ENCODE measurements at regions not wholly inside any gene's neighbourhood (a gene's known extent, or its start where the extent isn't known, plus 50 kb on each side); places are given as distances from the start of the nearest gene placed in this dataset.

- TF ChIP-seq USF1 (IDR thresholded peaks at IDR 0.05) = no peak
- no peak for TF ChIP-seq EGR1 (IDR thresholded peaks at IDR 0.05)
- TF ChIP-seq YY1 (IDR thresholded peaks at IDR 0.05; ENCODE audit: low read depth) = no peak
- TF ChIP-seq REST (IDR thresholded peaks at IDR 0.05; ENCODE audit: low read depth) = no peak
- no peak for TF ChIP-seq TCF12 (IDR thresholded peaks at IDR 0.05; ENCODE audit: low read depth)
- TF ChIP-seq TEAD4 (IDR thresholded peaks at IDR 0.05) = no peak
- no peak for TF ChIP-seq NFIC (IDR thresholded peaks at IDR 0.05)
- no peak for TF ChIP-seq CREB1 (IDR thresholded peaks at IDR 0.05; ENCODE audit: low read depth)
- no peak for TF ChIP-seq TAF1 (IDR thresholded peaks at IDR 0.05; ENCODE audit: low read depth)
- TF ChIP-seq CEBPB (IDR thresholded peaks at IDR 0.05) = no peak
- no peak for TF ChIP-seq MAX (IDR thresholded peaks at IDR 0.05)
- no peak for TF ChIP-seq RAD21 (IDR thresholded peaks at IDR 0.05; ENCODE audit: low read depth)
- TF ChIP-seq FOXM1 (IDR thresholded peaks at IDR 0.05; ENCODE audit: borderline replicate concordance, low read depth) = no peak
- no peak for TF ChIP-seq ZBTB7A (IDR thresholded peaks at IDR 0.05; ENCODE audit: low read depth)
- no peak for TF ChIP-seq EP300 (IDR thresholded peaks at IDR 0.05; ENCODE audit: borderline replicate concordance)
Observed at GRCh38 chr6:25147223-25147622, 132.0 kb upstream of the CARMIL1 start.

GRCh38 chr6:25150031-25150430, 129.1 kb upstream of the CARMIL1 start:
- TF ChIP-seq FOXM1 (IDR thresholded peaks at IDR 0.05; ENCODE audit: borderline replicate concordance, low read depth) (no peak), EGR1 (IDR thresholded peaks at IDR 0.05) (no peak), TCF12 (IDR thresholded peaks at IDR 0.05; ENCODE audit: low read depth) (no peak), REST (IDR thresholded peaks at IDR 0.05; ENCODE audit: low read depth) (no peak), TEAD4 (IDR thresholded peaks at IDR 0.05) (no peak), MAX (IDR thresholded peaks at IDR 0.05) (no peak), YY1 (IDR thresholded peaks at IDR 0.05; ENCODE audit: low read depth) (no peak), USF1 (IDR thresholded peaks at IDR 0.05) (no peak), CREB1 (IDR thresholded peaks at IDR 0.05; ENCODE audit: low read depth) (no peak), CEBPB (IDR thresholded peaks at IDR 0.05) (no peak), ZBTB7A (IDR thresholded peaks at IDR 0.05; ENCODE audit: low read depth) (no peak), NFIC (IDR thresholded peaks at IDR 0.05) (no peak), RAD21 (IDR thresholded peaks at IDR 0.05; ENCODE audit: low read depth) (no peak), TAF1 (IDR thresholded peaks at IDR 0.05; ENCODE audit: low read depth) (no peak), EP300 (IDR thresholded peaks at IDR 0.05; ENCODE audit: borderline replicate concordance) (no peak)

- no peak for TF ChIP-seq MAX (IDR thresholded peaks at IDR 0.05)
- TF ChIP-seq YY1 (IDR thresholded peaks at IDR 0.05; ENCODE audit: low read depth) = no peak
- TF ChIP-seq EP300 (IDR thresholded peaks at IDR 0.05; ENCODE audit: borderline replicate concordance) = no peak
- no peak for TF ChIP-seq EGR1 (IDR thresholded peaks at IDR 0.05)
- no peak for TF ChIP-seq ZBTB7A (IDR thresholded peaks at IDR 0.05; ENCODE audit: low read depth)
- TF ChIP-seq TCF12 (IDR thresholded peaks at IDR 0.05; ENCODE audit: low read depth) = no peak
- TF ChIP-seq TAF1 (IDR thresholded peaks at IDR 0.05; ENCODE audit: low read depth) = no peak
- TF ChIP-seq FOXM1 (IDR thresholded peaks at IDR 0.05; ENCODE audit: borderline replicate concordance, low read depth) = no peak
- TF ChIP-seq NFIC (IDR thresholded peaks at IDR 0.05) = no peak
- no peak for TF ChIP-seq CREB1 (IDR thresholded peaks at IDR 0.05; ENCODE audit: low read depth)
- TF ChIP-seq USF1 (IDR thresholded peaks at IDR 0.05) = no peak
- no peak for TF ChIP-seq TEAD4 (IDR thresholded peaks at IDR 0.05)
- TF ChIP-seq CEBPB (IDR thresholded peaks at IDR 0.05) = no peak
- TF ChIP-seq REST (IDR thresholded peaks at IDR 0.05; ENCODE audit: low read depth) = no peak
- no peak for TF ChIP-seq RAD21 (IDR thresholded peaks at IDR 0.05; ENCODE audit: low read depth)
Observed at GRCh38 chr6:25150863-25151262, 128.3 kb upstream of the CARMIL1 start.
